OCI-LY1 (cell line): ENCODE measurements at regions not wholly inside any gene's neighbourhood (a gene's known extent, or its start where the extent isn't known, plus 50 kb on each side); places are given as distances from the start of the nearest gene placed in this dataset.

Source experiments
- EZH2 ChIP-seq: fragments of 200-600 bp; sonication (generic), shearing (Covaris generic); IDR thresholded peaks from 2 replicates; pipeline ENCODE4 v1.8.0; 2017; ENCODE audit warnings: borderline replicate concordance, mixed run types, mild to moderate bottlenecking, antibody characterized with exemption, low read length, moderate library complexity, mixed read lengths
- TF ChIP-seq, protein P1 (sequence below): fragments of 200-600 bp; sonication (generic), shearing (Covaris generic); IDR thresholded peaks from 2 replicates; pipeline ENCODE4 v1.5.1; 2017; ENCODE audit warnings: mild to moderate bottlenecking, antibody characterized with exemption, low read length, moderate library complexity, mixed read lengths

DNA sequence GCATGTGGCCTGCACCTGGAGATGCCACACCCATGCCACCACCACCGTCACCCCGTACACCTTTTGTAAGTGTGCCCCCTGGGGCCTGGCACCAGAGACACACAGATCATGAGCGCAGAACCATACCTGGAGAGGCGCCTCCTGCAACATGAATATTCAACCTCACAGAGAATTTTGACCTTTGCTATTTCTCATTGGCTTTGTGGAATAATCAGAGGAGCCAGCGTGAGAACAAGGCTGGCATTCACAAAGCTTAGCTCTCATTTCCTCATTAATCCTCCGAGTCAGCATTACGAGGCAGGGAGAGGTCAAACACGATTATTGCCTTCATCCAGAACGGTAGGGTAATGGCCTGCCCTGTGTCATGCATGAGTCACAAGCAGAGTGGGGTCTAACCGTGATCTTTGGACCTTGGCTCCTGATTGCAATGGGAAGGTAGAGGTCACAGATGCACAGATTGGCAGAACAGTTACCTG is 73.0 kb upstream of the POMGNT2 start:
- TF ChIP-seq, protein P1, sequence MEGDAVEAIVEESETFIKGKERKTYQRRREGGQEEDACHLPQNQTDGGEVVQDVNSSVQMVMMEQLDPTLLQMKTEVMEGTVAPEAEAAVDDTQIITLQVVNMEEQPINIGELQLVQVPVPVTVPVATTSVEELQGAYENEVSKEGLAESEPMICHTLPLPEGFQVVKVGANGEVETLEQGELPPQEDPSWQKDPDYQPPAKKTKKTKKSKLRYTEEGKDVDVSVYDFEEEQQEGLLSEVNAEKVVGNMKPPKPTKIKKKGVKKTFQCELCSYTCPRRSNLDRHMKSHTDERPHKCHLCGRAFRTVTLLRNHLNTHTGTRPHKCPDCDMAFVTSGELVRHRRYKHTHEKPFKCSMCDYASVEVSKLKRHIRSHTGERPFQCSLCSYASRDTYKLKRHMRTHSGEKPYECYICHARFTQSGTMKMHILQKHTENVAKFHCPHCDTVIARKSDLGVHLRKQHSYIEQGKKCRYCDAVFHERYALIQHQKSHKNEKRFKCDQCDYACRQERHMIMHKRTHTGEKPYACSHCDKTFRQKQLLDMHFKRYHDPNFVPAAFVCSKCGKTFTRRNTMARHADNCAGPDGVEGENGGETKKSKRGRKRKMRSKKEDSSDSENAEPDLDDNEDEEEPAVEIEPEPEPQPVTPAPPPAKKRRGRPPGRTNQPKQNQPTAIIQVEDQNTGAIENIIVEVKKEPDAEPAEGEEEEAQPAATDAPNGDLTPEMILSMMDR: no peak
- no peak for TF ChIP-seq EZH2
